Vagina (tissue), 2 donors: ENCODE measurements at regions not wholly inside any gene's neighbourhood (a gene's known extent, or its start where the extent isn't known, plus 50 kb on each side); places are given as distances from the start of the nearest gene placed in this dataset.

ENCODE experiments used
- DNase-seq, 2 donors: peaks; one replicate each; pipeline ENCODE4 v3.0.0-alpha.2; 2017; ENCODE audit errors: extremely low spot score in 2 of 2
- H3K27ac ChIP-seq: fragments of 200-600 bp; sonication (generic); one replicate; pipeline ENCODE4 v1.5.1; 2019
- H3K27me3 ChIP-seq: fragments of 200-600 bp; sonication (generic); one replicate; pipeline ENCODE4 v1.5.1; 2019
- H3K36me3 ChIP-seq, 2 donors: fragments of 200-600 bp; sonication (generic); one replicate each; pipeline ENCODE4 v1.5.1; 2017 to 2019
- H3K4me1 ChIP-seq: fragments of 200-600 bp; sonication (generic); one replicate; pipeline ENCODE4 v1.5.1; 2019
- H3K4me3 ChIP-seq, 2 donors: fragments of 200-600 bp; sonication (generic); 1 replicate in 1 of 2; 2 replicates in 1 of 2; pipeline ENCODE4 v1.5.1; 2016 to 2019
- H3K9me3 ChIP-seq: fragments of 200-600 bp; sonication (generic); one replicate; pipeline ENCODE4 v1.5.1; 2019
- CTCF ChIP-seq, 3 experiments: fragments of 450-650 bp in 2 of 3; fragments of 200-600 bp in 1 of 3; sonication (generic) in 1 of 3; IDR thresholded peaks; one replicate each; pipeline ENCODE4 v1.5.1; 2017 to 2019; ENCODE audit warnings: antibody characterized with exemption in 3 of 3, mild to moderate bottlenecking in 2 of 3, moderate library complexity in 2 of 3
- POLR2A ChIP-seq, 2 donors: fragments of 450-650 bp; IDR thresholded peaks; one replicate each; pipeline ENCODE4 v1.6.1; 2017; ENCODE audit warnings: antibody characterized with exemption in 2 of 2, mild to moderate bottlenecking in 2 of 2, moderate library complexity in 2 of 2
- POLR2AphosphoS5 ChIP-seq, 2 donors: sonication (generic); formaldehyde crosslinking; IDR thresholded peaks; one replicate each; pipeline ENCODE4 v1.9.0; 2017; ENCODE audit warnings: antibody characterized with exemption in 2 of 2, mild to moderate bottlenecking in 2 of 2, low read depth in 1 of 2; ENCODE audit not compliant: insufficient read depth in 1 of 2
- intact Hi-C: fragments of 100-400 bp; cut with DNase I; formaldehyde crosslinking; loops from one replicate; pipeline ENCODE4 v1.15.1; 2023

DNA sequence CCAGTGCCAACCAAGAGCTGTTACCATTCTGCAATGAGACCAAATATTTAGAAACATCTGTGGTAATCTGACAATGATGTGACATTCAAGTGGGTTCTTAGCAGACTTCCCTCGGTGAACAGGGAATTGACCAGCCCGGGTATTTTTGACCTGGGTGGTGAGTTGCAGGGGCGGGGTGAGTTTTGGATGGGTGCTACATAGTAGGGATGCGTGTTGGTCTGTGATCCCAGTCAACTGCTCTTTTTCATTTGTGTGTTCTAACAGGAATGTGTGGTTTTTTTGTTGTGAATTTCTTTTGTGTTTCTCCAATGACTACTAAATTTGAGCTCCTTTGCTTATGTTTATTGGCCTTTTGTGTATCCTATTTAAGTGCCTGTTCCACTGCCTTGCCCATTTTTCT, 273.6 kb upstream of the HABP2 start:
- Histone ChIP-seq H3K4me1 (peaks cover under 1% of the 10 kb centered on the region), H3K4me3 (no peak overlapping the region), H3K36me3 (no peaks in the 10 kb centered on the region), H3K9me3 (no peaks in the 10 kb centered on the region), H3K27me3 (no peaks in the 10 kb centered on the region), H3K27ac (no peak overlapping the region)
- intact Hi-C loops, result no loop called here
- DNase-seq, result no peak
- no peak for TF ChIP-seq POLR2AphosphoS5 (IDR thresholded peaks at IDR 0.05; ENCODE audit: insufficient read depth in 1 of 2, low read depth in 1 of 2)
- no peak for TF ChIP-seq CTCF (IDR thresholded peaks at IDR 0.05)
- no peak for TF ChIP-seq POLR2A (IDR thresholded peaks at IDR 0.05)

GRCh38 chr10:113282564-113282963, 270.3 kb upstream of the HABP2 start:
- H3K27ac ChIP-seq, result no peak overlapping the region
- no peaks in the 10 kb centered on the region for H3K4me1 ChIP-seq
- TF ChIP-seq POLR2A (IDR thresholded peaks at IDR 0.05), result no peak
- TF ChIP-seq POLR2AphosphoS5 (IDR thresholded peaks at IDR 0.05; ENCODE audit: insufficient read depth in 1 of 2, low read depth in 1 of 2), result no peak
- no peak for TF ChIP-seq CTCF (IDR thresholded peaks at IDR 0.05)
- H3K27me3 ChIP-seq, result no peaks in the 10 kb centered on the region
- H3K36me3 ChIP-seq, result no peaks in the 10 kb centered on the region
- no peak overlapping the region for H3K4me3 ChIP-seq
- H3K9me3 ChIP-seq, result no peaks in the 10 kb centered on the region
- intact Hi-C loops, result no loop called here
- DNase-seq, result no peak

DNA sequence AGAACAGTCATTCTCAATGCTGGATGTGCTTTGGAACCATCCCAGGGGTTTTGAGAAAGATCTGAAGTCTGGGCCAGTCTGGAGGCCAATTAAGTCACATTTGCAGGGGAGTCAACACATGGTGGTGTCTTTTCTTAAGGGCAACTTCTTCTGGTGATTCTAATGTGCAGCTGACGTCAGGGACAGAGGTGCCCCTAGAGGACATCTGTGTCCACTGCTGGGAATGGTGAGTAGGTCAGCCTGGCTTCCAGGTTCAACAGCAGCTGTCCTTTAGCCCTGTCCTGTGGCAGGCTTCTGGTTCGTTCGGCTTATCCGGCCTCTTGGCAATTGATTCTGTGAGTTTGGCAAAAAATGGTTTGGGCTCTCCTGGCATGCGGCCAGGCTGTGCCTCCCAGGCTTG, 269.7 kb upstream of the HABP2 start:
- Histone ChIP-seq H3K9me3 (no peaks in the 10 kb centered on the region), H3K4me3 (no peak overlapping the region), H3K36me3 (no peaks in the 10 kb centered on the region), H3K27me3 (no peaks in the 10 kb centered on the region), H3K4me1 (no peaks in the 10 kb centered on the region), H3K27ac (no peak overlapping the region)
- no peak for TF ChIP-seq POLR2A (IDR thresholded peaks at IDR 0.05)
- no peak for TF ChIP-seq POLR2AphosphoS5 (IDR thresholded peaks at IDR 0.05; ENCODE audit: insufficient read depth in 1 of 2, low read depth in 1 of 2)
- no peak for TF ChIP-seq CTCF (IDR thresholded peaks at IDR 0.05)
- intact Hi-C loops, result no loop called here
- no peak for DNase-seq

DNA sequence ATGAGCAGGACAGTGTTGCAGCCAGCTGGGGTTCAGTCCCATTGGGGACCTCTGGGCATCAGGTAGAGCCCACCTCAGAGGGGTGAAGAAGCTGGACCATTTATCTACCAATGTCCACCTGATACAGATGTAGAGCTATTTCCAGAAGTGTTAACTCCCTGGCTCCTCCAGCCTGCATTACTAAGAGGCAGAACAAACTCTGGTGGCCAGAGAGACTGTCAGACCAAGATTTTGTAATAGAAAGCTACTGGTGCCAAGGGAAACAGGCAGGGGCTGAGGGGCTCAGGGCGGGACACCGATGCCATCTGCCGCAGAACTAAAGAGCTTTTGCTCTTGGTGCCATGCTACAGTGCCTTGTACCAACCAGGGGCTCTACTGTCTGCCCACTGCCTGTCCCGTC, 268.2 kb upstream of the HABP2 start:
- DNase-seq, result no peak
- intact Hi-C loops, result no loop called here
- Histone ChIP-seq H3K36me3 (no peaks in the 10 kb centered on the region), H3K4me1 (no peaks in the 10 kb centered on the region), H3K27ac (no peak overlapping the region), H3K27me3 (no peaks in the 10 kb centered on the region), H3K4me3 (no peak overlapping the region), H3K9me3 (no peaks in the 10 kb centered on the region)
- TF ChIP-seq POLR2A (IDR thresholded peaks at IDR 0.05) (no peak), POLR2AphosphoS5 (IDR thresholded peaks at IDR 0.05; ENCODE audit: insufficient read depth in 1 of 2, low read depth in 1 of 2) (no peak), CTCF (IDR thresholded peaks at IDR 0.05) (no peak)

- no peak overlapping the region for H3K4me3 ChIP-seq
- H3K27me3 ChIP-seq, result no peaks in the 10 kb centered on the region
- TF ChIP-seq POLR2AphosphoS5 (IDR thresholded peaks at IDR 0.05; ENCODE audit: insufficient read depth in 1 of 2, low read depth in 1 of 2), result no peak
- TF ChIP-seq CTCF (IDR thresholded peaks at IDR 0.05), result no peak
- no peak for TF ChIP-seq POLR2A (IDR thresholded peaks at IDR 0.05)
- no peaks in the 10 kb centered on the region for H3K4me1 ChIP-seq
- no peaks in the 10 kb centered on the region for H3K9me3 ChIP-seq
- H3K27ac ChIP-seq, result no peak overlapping the region
- intact Hi-C loops, result no loop called here
- DNase-seq, result no peak
- H3K36me3 ChIP-seq, result no peaks in the 10 kb centered on the region
Observed at GRCh38 chr10:113285305-113285704, 267.5 kb upstream of the HABP2 start.
